Osteoblast (primary cell): ENCODE measurements at regions not wholly inside any gene's neighbourhood (a gene's known extent, or its start where the extent isn't known, plus 50 kb on each side); places are given as distances from the start of the nearest gene placed in this dataset.

Experiments
- DNase-seq: peaks from one replicate; pipeline ENCODE4 v3.0.0; 2011; ENCODE audit warnings: low spot score, mixed read lengths; ENCODE audit not compliant: insufficient read length; ENCODE audit errors: missing footprints
- H2AFZ ChIP-seq: 2 replicates; pipeline ENCODE4 v1.6.0; 2011; ENCODE audit warnings: mild to moderate bottlenecking, low read length
- H3K27ac ChIP-seq: 2 replicates; pipeline ENCODE4 v1.5.1; 2011; ENCODE audit warnings: mild to moderate bottlenecking, low read depth, low read length, moderate library complexity
- H3K27me3 ChIP-seq: 2 replicates; pipeline ENCODE4 v1.6.0; 2012; ENCODE audit warnings: mild to moderate bottlenecking, control low read depth, inconsistent platforms, low read length, moderate library complexity; ENCODE audit not compliant: insufficient read depth
- H3K36me3 ChIP-seq: 2 replicates; pipeline ENCODE4 v1.5.1; 2011; ENCODE audit warnings: mild to moderate bottlenecking, low read length, control low read depth, moderate library complexity; ENCODE audit not compliant: insufficient read depth
- H3K4me1 ChIP-seq: 2 replicates; pipeline ENCODE4 v1.5.1; 2011; ENCODE audit warnings: mild to moderate bottlenecking, low read length, control low read depth, moderate library complexity; ENCODE audit not compliant: insufficient read depth
- H3K4me2 ChIP-seq: 2 replicates; pipeline ENCODE4 v1.6.0; 2011; ENCODE audit warnings: mild to moderate bottlenecking, low read length; ENCODE audit not compliant: insufficient read depth
- H3K4me3 ChIP-seq: fragments of 200-600 bp; sonication (generic); 3 replicates; pipeline ENCODE4 v1.5.1; 2012; ENCODE audit warnings: mild to moderate bottlenecking, low read length, inconsistent platforms; ENCODE audit not compliant: insufficient read depth
- H3K79me2 ChIP-seq: 2 replicates; pipeline ENCODE4 v1.6.0; 2012; ENCODE audit warnings: mild to moderate bottlenecking, low read length, control low read depth, inconsistent platforms; ENCODE audit not compliant: insufficient read depth
- H3K9me3 ChIP-seq: 2 replicates; pipeline ENCODE4 v1.5.1; 2011; ENCODE audit warnings: low read depth, low read length, control low read depth
- H4K20me1 ChIP-seq: 2 replicates; pipeline ENCODE4 v1.6.0; 2012; ENCODE audit warnings: mild to moderate bottlenecking, low read length, control low read depth; ENCODE audit not compliant: insufficient read depth
- CTCF ChIP-seq: IDR thresholded peaks from 2 replicates; pipeline ENCODE4 v1.5.1; 2011; ENCODE audit warnings: mild to moderate bottlenecking, low read depth, low read length, moderate library complexity; ENCODE audit errors: extremely low read depth

GRCh38 chr1:241447031-241447644 is 72.4 kb downstream of the FH start:
- H3K4me3 ChIP-seq, result no peak overlapping the region
- H3K27ac ChIP-seq, result no peak overlapping the region
- H3K79me2 ChIP-seq, result no peaks in the 10 kb centered on the region
- no peaks in the 10 kb centered on the region for H3K27me3 ChIP-seq
- H3K36me3 ChIP-seq, result no peaks in the 10 kb centered on the region
- TF ChIP-seq CTCF, result no peak
- no peak overlapping the region for H2AFZ ChIP-seq
- DNase-seq, result no peak
- H3K4me1 ChIP-seq, result no peaks in the 10 kb centered on the region
- no peaks in the 10 kb centered on the region for H3K9me3 ChIP-seq
- no peaks in the 10 kb centered on the region for H4K20me1 ChIP-seq
- no peak overlapping the region for H3K4me2 ChIP-seq

GRCh38 chr1:241444836-241445235 is 74.7 kb downstream of the FH start:
- Histone ChIP-seq H3K4me1 (no peaks in the 10 kb centered on the region), H3K36me3 (no peaks in the 10 kb centered on the region), H4K20me1 (no peaks in the 10 kb centered on the region), H3K4me3 (no peak overlapping the region), H3K79me2 (no peaks in the 10 kb centered on the region), H3K9me3 (peaks cover 2% of the 10 kb centered on the region), H3K27ac (no peak overlapping the region), H3K4me2 (no peak overlapping the region), H2AFZ (no peak overlapping the region), H3K27me3 (no peaks in the 10 kb centered on the region)
- no peak for DNase-seq
- TF ChIP-seq CTCF, result no peak

GRCh38 chr1:241443561-241443960 is 76.0 kb downstream of the FH start:
- Histone ChIP-seq H3K4me2 (no peak overlapping the region), H3K36me3 (no peaks in the 10 kb centered on the region), H3K79me2 (no peaks in the 10 kb centered on the region), H4K20me1 (no peaks in the 10 kb centered on the region), H3K4me3 (no peak overlapping the region), H3K27me3 (no peaks in the 10 kb centered on the region), H3K9me3 (peaks cover 2% of the 10 kb centered on the region), H3K27ac (no peak overlapping the region), H2AFZ (no peak overlapping the region), H3K4me1 (no peaks in the 10 kb centered on the region)
- no peak for TF ChIP-seq CTCF
- DNase-seq, result no peak

GRCh38 chr1:241442686-241443085 is 76.9 kb downstream of the FH start:
- no peaks in the 10 kb centered on the region for H3K4me1 ChIP-seq
- H4K20me1 ChIP-seq, result no peaks in the 10 kb centered on the region
- H3K4me3 ChIP-seq, result no peak overlapping the region
- H3K4me2 ChIP-seq, result no peak overlapping the region
- H3K79me2 ChIP-seq, result no peaks in the 10 kb centered on the region
- no peak overlapping the region for H3K27ac ChIP-seq
- no peaks in the 10 kb centered on the region for H3K27me3 ChIP-seq
- no peak overlapping the region for H2AFZ ChIP-seq
- H3K9me3 ChIP-seq, result peaks cover 2% of the 10 kb centered on the region
- no peak for TF ChIP-seq CTCF
- DNase-seq, result no peak
- no peaks in the 10 kb centered on the region for H3K36me3 ChIP-seq
